PC-9 (cell line): ENCODE measurements at regions not wholly inside any gene's neighbourhood (a gene's known extent, or its start where the extent isn't known, plus 50 kb on each side); places are given as distances from the start of the nearest gene placed in this dataset.

Experiments
- BruUV-seq: library from RNA; stranded (reverse); fragments of 400-500 nt; replicated peaks from 2 replicates; lab custom pipeline; 2021; lab: Mats Ljungman, UMichigan
- CTCF ChIA-PET: fragments of 300-600 bp; sonication (Branson Sonifier 250); formaldehyde crosslinking; loops from one replicate; lab custom pipeline; 2022; ENCODE audit warnings: antibody characterized with exemption; lab: Charles Lee
- POLR2A ChIA-PET: fragments of 300-600 bp; sonication (Branson Sonifier 250); formaldehyde crosslinking; loops from one replicate; lab custom pipeline; 2022; ENCODE audit warnings: antibody characterized with exemption; ENCODE audit not compliant: unreplicated experiment; lab: Charles Lee
- DNase-seq, 2 experiments: peaks; one replicate each; pipeline versions ENCODE4 v3.0.0 to v3.0.0-alpha.2; 2015 to 2022; ENCODE audit warnings: mixed read lengths in 1 of 2
- H2AFZ ChIP-seq: fragments of 200-600 bp; sonication (generic); 2 replicates; pipeline ENCODE4 v1.8.1; 2017; ENCODE audit warnings: antibody characterized with exemption
- H3F3A ChIP-seq: fragments of 200-600 bp; sonication (generic); 2 replicates; pipeline ENCODE4 v1.8.1; 2017; ENCODE audit warnings: antibody characterized with exemption, mild to moderate bottlenecking, low read depth; ENCODE audit not compliant: insufficient read depth
- H3K27ac ChIP-seq: fragments of 200-600 bp; sonication (generic); 2 replicates; pipeline ENCODE4 v1.6.1; 2016; ENCODE audit warnings: mixed run types
- H3K27me3 ChIP-seq: fragments of 200-600 bp; sonication (generic); 2 replicates; pipeline ENCODE4 v1.6.1; 2016; ENCODE audit warnings: low read depth, mixed run types; ENCODE audit not compliant: insufficient read depth
- H3K36me3 ChIP-seq: fragments of 200-600 bp; sonication (generic); 2 replicates; pipeline ENCODE4 v1.6.1; 2016; ENCODE audit warnings: low read depth, mixed run types
- H3K4me1 ChIP-seq: fragments of 200-600 bp; sonication (generic); replicated peaks from 2 replicates; pipeline ENCODE4 v1.6.1; 2016; ENCODE audit warnings: mixed run types; ENCODE audit not compliant: insufficient read depth
- H3K4me2 ChIP-seq: fragments of 200-600 bp; sonication (generic); 2 replicates; pipeline ENCODE4 v1.6.1; 2017; ENCODE audit warnings: mixed run types
- H3K4me3 ChIP-seq: fragments of 200-600 bp; sonication (generic); 2 replicates; pipeline ENCODE4 v1.6.1; 2016; ENCODE audit warnings: mixed run types
- H3K79me2 ChIP-seq: fragments of 200-600 bp; sonication (generic); 2 replicates; pipeline ENCODE4 v1.6.1; 2017; ENCODE audit warnings: low read depth, mixed run types
- H3K9me2 ChIP-seq: fragments of 200-600 bp; sonication (generic); 2 replicates; pipeline ENCODE4 v1.8.1; 2017; ENCODE audit warnings: mild to moderate bottlenecking; ENCODE audit not compliant: insufficient read depth
- H3K9me3 ChIP-seq: fragments of 200-600 bp; sonication (generic); 2 replicates; pipeline ENCODE4 v1.8.1; 2016; ENCODE audit warnings: low read depth; ENCODE audit not compliant: insufficient read depth
- H4K20me1 ChIP-seq: fragments of 200-600 bp; sonication (generic); 2 replicates; pipeline ENCODE4 v1.8.1; 2017; ENCODE audit not compliant: insufficient read depth
- EZH2 ChIP-seq: fragments of 200-600 bp; sonication (generic); IDR thresholded peaks from 2 replicates; pipeline ENCODE4 v1.8.0; 2017; ENCODE audit warnings: antibody characterized with exemption, low read depth
- intact Hi-C: fragments of 100-400 bp; cut with micrococcal nuclease; formaldehyde crosslinking; loops from one replicate; pipeline ENCODE4 v1.10.0; 2022; ENCODE audit not compliant: unreplicated experiment
- TF ChIP-seq, protein P1 (sequence below): fragments of 200-600 bp; sonication (generic); conservative IDR thresholded peaks from 2 replicates; pipeline ENCODE4 v1.6.1; 2017; ENCODE audit warnings: mixed run types, antibody characterized with exemption, mild to moderate bottlenecking, moderate library complexity

DNA sequence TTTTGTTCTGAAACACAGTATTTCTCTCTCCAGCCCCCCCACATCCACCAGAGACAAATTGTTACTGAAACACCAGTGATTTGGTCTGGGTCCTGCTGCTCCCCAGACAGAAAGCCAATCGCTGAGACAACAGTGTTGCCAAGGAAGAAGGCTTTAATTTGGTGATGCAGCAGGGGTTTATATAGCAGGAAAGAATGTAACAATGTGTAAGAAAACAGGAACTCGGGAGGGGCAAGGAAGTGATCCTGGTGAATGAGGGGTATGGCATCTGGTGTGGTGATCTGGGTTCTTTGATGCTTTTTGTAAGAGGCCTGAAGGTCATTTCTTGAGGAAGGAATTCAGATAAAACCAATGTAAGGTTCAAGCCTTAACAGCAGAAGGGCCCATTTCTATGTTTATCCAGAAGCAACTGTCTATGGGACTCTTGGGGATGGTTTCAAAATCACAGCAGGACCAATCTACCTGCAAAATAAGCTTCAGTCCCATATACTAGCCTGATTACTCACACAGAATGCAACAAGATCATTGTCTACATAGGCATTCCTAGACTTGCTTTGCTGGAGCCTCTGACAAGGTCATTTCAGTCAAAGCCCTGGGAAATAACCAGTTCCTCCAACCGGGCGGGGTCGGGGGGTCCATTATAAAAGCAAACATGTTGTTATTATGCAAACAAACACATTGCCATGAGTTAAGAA, 445.2 kb upstream of the ZFP42 start:
- H3K4me3 ChIP-seq, result no peak overlapping the region
- H3K27me3 ChIP-seq, result no peaks in the 10 kb centered on the region
- no peaks in the 10 kb centered on the region for H4K20me1 ChIP-seq
- intact Hi-C loops, result no loop called here
- H3K27ac ChIP-seq, result no peak overlapping the region
- H3K4me2 ChIP-seq, result no peak overlapping the region
- H3K9me2 ChIP-seq, result no peaks in the 10 kb centered on the region
- no peaks in the 10 kb centered on the region for H3K9me3 ChIP-seq
- no peak for TF ChIP-seq EZH2
- TF ChIP-seq, protein P1, sequence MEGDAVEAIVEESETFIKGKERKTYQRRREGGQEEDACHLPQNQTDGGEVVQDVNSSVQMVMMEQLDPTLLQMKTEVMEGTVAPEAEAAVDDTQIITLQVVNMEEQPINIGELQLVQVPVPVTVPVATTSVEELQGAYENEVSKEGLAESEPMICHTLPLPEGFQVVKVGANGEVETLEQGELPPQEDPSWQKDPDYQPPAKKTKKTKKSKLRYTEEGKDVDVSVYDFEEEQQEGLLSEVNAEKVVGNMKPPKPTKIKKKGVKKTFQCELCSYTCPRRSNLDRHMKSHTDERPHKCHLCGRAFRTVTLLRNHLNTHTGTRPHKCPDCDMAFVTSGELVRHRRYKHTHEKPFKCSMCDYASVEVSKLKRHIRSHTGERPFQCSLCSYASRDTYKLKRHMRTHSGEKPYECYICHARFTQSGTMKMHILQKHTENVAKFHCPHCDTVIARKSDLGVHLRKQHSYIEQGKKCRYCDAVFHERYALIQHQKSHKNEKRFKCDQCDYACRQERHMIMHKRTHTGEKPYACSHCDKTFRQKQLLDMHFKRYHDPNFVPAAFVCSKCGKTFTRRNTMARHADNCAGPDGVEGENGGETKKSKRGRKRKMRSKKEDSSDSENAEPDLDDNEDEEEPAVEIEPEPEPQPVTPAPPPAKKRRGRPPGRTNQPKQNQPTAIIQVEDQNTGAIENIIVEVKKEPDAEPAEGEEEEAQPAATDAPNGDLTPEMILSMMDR, result no peak
- H3F3A ChIP-seq, result no peaks in the 10 kb centered on the region
- H3K36me3 ChIP-seq, result no peaks in the 10 kb centered on the region
- no TSS peak for BruUV-seq
- no peak overlapping the region for H2AFZ ChIP-seq
- POLR2A ChIA-PET, result no interaction called here
- CTCF ChIA-PET, result no interaction called here
- H3K79me2 ChIP-seq, result no peaks in the 10 kb centered on the region
- no peaks in the 10 kb centered on the region for H3K4me1 ChIP-seq
- DNase-seq, result no peak

DNA sequence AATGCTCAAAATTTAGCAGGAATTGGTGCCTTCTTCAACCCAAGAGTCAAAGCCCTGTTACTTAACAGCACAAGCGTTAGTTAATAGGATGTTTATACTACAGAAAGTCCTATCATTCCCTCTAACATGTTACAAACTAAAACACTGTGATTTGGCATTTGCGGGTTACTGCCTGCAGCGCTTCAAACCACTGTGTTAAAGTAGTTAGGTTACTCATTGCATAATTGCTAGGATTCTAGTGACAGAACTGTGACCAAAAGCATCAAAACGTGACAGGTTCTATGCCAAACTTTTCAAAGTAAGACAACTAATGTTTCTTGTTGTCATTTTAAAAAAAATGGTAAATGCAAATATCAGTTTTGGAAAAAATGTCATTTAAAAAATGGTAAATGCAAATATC, 442.8 kb upstream of the ZFP42 start:
- ChIA-PET CTCF (no interaction called here), POLR2A (no interaction called here)
- no peak for DNase-seq
- H3K4me3 ChIP-seq, result no peak overlapping the region
- H3K79me2 ChIP-seq, result no peaks in the 10 kb centered on the region
- H3K9me3 ChIP-seq, result no peaks in the 10 kb centered on the region
- H4K20me1 ChIP-seq, result no peaks in the 10 kb centered on the region
- no peaks in the 10 kb centered on the region for H3K9me2 ChIP-seq
- intact Hi-C loops, result no loop called here
- no peaks in the 10 kb centered on the region for H3K36me3 ChIP-seq
- no peaks in the 10 kb centered on the region for H3F3A ChIP-seq
- H3K4me2 ChIP-seq, result no peak overlapping the region
- H2AFZ ChIP-seq, result no peak overlapping the region
- TF ChIP-seq EZH2, result no peak
- TF ChIP-seq, protein P1, result no peak
- H3K27ac ChIP-seq, result no peak overlapping the region
- H3K27me3 ChIP-seq, result no peaks in the 10 kb centered on the region
- BruUV-seq, result no TSS peak
- no peaks in the 10 kb centered on the region for H3K4me1 ChIP-seq

DNA sequence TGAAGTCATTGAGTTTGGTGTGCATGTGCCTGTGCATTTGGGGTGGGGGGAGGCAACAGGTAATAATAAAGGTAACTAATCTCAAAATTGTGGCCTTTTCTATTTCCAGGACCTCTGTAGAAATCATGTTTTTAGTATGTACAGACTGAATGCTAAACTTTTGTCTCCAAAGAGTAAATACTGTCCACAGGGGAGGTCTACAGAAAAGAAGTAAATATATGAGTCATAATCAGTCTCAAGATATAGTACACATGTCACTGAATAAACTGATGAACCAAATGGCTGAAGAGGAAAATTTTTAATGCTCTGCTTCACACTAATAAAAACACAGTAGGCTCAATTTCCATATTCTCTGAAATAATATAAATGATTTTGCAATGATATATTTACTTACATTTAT, 440.4 kb upstream of the ZFP42 start:
- H2AFZ ChIP-seq, result no peak overlapping the region
- H3K4me2 ChIP-seq, result no peak overlapping the region
- H3K9me2 ChIP-seq, result no peaks in the 10 kb centered on the region
- H3K27ac ChIP-seq, result no peak overlapping the region
- H3K4me3 ChIP-seq, result no peak overlapping the region
- no peaks in the 10 kb centered on the region for H3K9me3 ChIP-seq
- ChIA-PET POLR2A (no interaction called here), CTCF (no interaction called here)
- H4K20me1 ChIP-seq, result no peaks in the 10 kb centered on the region
- no peaks in the 10 kb centered on the region for H3K36me3 ChIP-seq
- intact Hi-C loops, result no loop called here
- H3F3A ChIP-seq, result no peaks in the 10 kb centered on the region
- BruUV-seq, result no TSS peak
- no peaks in the 10 kb centered on the region for H3K27me3 ChIP-seq
- DNase-seq, result no peak
- TF ChIP-seq, protein P1, result no peak
- no peaks in the 10 kb centered on the region for H3K79me2 ChIP-seq
- no peaks in the 10 kb centered on the region for H3K4me1 ChIP-seq
